ENCODE measurements at regions not wholly inside any gene's neighbourhood (a gene's known extent, or its start where the extent isn't known, plus 50 kb on each side); places are given as distances from the start of the nearest gene placed in this dataset.

DNA sequence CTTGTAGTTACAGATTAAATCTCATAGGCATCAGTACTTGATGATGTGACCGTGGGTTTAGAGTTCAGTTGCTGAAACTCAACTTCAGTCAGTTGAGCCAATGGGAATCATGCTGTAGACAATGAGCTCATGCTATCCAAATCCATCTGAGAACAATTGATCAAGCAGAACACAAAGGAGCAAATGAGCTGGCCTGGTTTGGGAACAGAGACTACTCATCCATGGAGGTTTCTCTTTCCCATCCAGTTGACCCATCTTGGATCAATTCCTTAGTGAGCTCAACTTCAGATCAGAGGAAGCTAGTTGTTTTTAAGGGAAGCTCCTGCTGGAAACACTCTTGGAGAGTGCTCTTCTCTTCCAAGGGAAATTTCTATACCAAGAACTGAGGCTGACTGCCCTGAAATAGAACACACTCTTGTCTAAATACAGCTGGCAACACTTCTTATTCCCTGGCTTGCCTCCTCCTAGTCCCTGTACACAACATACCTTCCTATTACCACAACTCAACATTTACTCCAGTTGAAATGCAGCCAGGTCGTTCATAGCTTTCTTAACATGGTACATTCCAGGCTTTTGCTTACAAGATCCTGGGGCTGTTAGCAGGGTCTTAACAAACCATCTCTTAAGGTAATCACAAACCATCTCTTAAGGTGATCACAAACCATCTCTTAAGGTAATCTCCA is 203.9 kb upstream of the PRDM1 start:
- Histone ChIP-seq H3K4me3 (no peak overlapping the region), H3K4me1 (no peaks in the 10 kb centered on the region), H3K27ac (no peak overlapping the region), H3K27me3 (ENCODE audit: insufficient read depth in 3 of 3, low read length in 2 of 3) (peaks cover 0 to 4% (median 0%) of the 10 kb centered on the region in 3 donors), H3K36me3 (ENCODE audit: insufficient read depth in 1 of 2, low read depth in 1 of 2) (no peaks in the 10 kb centered on the region), H3K9me3 (no peaks in the 10 kb centered on the region)
- TF ChIP-seq, protein P1, sequence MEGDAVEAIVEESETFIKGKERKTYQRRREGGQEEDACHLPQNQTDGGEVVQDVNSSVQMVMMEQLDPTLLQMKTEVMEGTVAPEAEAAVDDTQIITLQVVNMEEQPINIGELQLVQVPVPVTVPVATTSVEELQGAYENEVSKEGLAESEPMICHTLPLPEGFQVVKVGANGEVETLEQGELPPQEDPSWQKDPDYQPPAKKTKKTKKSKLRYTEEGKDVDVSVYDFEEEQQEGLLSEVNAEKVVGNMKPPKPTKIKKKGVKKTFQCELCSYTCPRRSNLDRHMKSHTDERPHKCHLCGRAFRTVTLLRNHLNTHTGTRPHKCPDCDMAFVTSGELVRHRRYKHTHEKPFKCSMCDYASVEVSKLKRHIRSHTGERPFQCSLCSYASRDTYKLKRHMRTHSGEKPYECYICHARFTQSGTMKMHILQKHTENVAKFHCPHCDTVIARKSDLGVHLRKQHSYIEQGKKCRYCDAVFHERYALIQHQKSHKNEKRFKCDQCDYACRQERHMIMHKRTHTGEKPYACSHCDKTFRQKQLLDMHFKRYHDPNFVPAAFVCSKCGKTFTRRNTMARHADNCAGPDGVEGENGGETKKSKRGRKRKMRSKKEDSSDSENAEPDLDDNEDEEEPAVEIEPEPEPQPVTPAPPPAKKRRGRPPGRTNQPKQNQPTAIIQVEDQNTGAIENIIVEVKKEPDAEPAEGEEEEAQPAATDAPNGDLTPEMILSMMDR (IDR thresholded peaks at IDR 0.05): no peak
- no peak for DNase-seq
- WGBS, 3 donors: 65 to 70% (median 69%) methylated on average over 2 of the region's 2 CpGs
- ATAC-seq: no peak
- intact Hi-C loops (cut with DNase I): no loop called here

DNA sequence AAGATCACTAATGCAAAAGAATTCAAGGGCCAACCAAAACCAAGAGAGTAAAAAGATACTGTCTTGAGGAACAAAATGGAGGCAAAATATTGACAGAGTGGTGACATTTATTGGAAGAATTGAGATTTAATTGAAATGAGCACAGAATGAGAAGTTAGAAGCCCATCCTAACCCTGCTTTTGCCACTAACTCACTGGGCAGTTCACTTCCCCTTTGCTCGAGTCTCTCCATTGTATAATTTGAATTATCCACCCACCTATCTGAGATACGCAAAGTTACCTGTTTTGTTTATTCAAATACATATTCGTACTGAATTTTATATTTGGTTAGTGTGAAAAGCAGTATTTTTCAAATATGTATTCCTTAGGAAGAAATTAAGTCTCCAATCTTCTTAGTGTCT is 204.5 kb upstream of the PRDM1 start:
- ATAC-seq (no peak), DNase-seq (no peak)
- Histone ChIP-seq H3K9me3 (no peaks in the 10 kb centered on the region), H3K27me3 (ENCODE audit: insufficient read depth in 3 of 3, low read length in 2 of 3) (peaks cover 0 to 4% (median 0%) of the 10 kb centered on the region in 3 donors), H3K4me1 (no peaks in the 10 kb centered on the region), H3K36me3 (ENCODE audit: insufficient read depth in 1 of 2, low read depth in 1 of 2) (no peaks in the 10 kb centered on the region), H3K4me3 (no peak overlapping the region), H3K27ac (no peak overlapping the region)
- 87 to 95% (median 93%) methylated on average over 3 of the region's 3 CpGs for WGBS, 3 donors
- TF ChIP-seq, protein P1 (IDR thresholded peaks at IDR 0.05): no peak
- intact Hi-C loops (cut with DNase I): no loop called here

DNA sequence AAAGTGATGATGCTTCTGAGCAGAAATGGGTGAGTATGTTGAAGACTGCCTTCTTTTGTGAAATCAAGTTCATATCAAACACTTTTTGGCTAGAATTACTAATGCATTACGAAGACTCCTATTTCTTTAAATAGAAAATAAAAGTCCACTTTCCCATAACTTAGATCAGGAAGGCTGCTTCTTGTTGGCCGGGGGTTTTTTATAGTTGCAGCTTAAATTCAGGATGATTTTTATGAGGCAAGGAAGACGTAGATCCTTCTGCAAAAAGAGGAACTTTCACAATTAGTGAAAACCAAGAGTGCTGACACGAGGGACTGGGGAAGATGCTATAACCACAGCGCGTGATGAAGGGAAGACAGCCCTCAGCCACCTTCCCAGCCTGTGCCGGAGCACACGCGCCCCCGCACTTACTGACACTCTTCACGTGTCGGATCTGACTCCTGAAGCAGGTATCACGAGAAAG is 206.1 kb upstream of the PRDM1 start:
- WGBS, 3 donors: 61 to 66% (median 65%) methylated on average over 13 of the region's 13 CpGs
- H3K27me3 ChIP-seq (ENCODE audit: insufficient read depth in 3 of 3, low read length in 2 of 3): peaks cover 0 to 4% (median 0%) of the 10 kb centered on the region in 3 donors
- H3K36me3 ChIP-seq (ENCODE audit: insufficient read depth in 1 of 2, low read depth in 1 of 2): no peaks in the 10 kb centered on the region
- TF ChIP-seq, protein P1 (IDR thresholded peaks at IDR 0.05): no peak
- no peak overlapping the region for H3K4me3 ChIP-seq
- ATAC-seq (no peak), DNase-seq (no peak)
- H3K9me3 ChIP-seq: no peaks in the 10 kb centered on the region
- intact Hi-C loops (cut with DNase I): no loop called here
- no peaks in the 10 kb centered on the region for H3K4me1 ChIP-seq
- no peak overlapping the region for H3K27ac ChIP-seq

DNA sequence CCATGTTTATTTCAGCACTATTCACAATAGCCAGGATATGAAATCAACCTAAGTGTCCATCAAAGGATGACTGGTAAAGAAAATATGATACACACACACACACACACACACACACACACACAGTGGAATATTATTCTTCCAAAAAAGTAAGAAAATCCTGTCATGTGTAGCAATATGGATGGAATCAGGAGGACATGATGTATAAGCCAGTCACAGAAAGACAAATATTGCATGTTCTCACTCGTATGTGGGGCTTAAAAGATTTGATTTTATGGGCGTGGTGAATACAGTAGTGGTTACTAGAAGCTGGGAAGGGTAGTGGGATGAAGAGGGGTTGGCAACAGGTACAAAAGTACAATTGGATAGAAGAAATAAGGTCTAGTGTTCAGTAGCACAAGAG is 207.0 kb upstream of the PRDM1 start:
- H3K27ac ChIP-seq: no peak overlapping the region
- TF ChIP-seq, protein P1 (IDR thresholded peaks at IDR 0.05): no peak
- no peaks in the 10 kb centered on the region for H3K4me1 ChIP-seq
- WGBS, 3 donors: 81 to 86% (median 84%) methylated on average over 2 of the region's 2 CpGs
- no peak for ATAC-seq
- no peak overlapping the region for H3K4me3 ChIP-seq
- peaks cover 0 to 4% (median 0%) of the 10 kb centered on the region in 3 donors for H3K27me3 ChIP-seq (ENCODE audit: insufficient read depth in 3 of 3, low read length in 2 of 3)
- no peaks in the 10 kb centered on the region for H3K9me3 ChIP-seq
- no peaks in the 10 kb centered on the region for H3K36me3 ChIP-seq (ENCODE audit: insufficient read depth in 1 of 2, low read depth in 1 of 2)
- DNase-seq: no peak
- intact Hi-C loops (cut with DNase I): no loop called here

Data from psoas muscle (tissue), 7 donors.